GM19455 (cell line): ENCODE measurements at regions not wholly inside any gene's neighbourhood (a gene's known extent, or its start where the extent isn't known, plus 50 kb on each side); places are given as distances from the start of the nearest gene placed in this dataset.
A peak's percentile ranks its signal among the peaks of the same experiment; 100 is the strongest.

Experiments
- ATAC-seq: cut with Tn5 transposase; IDR thresholded peaks from one replicate; pipeline ENCODE4 v1.9.1; 2021; ENCODE audit not compliant: unreplicated experiment

GRCh38 chr21:36532769-36533467 lies 53.0 kb upstream of the CLDN14 start:
- ATAC-seq: no peak

- ATAC-seq: no peak
These were observed 53.5 kb upstream of the CLDN14 start for GRCh38 chr21:36533468-36533848.

- no peak for ATAC-seq
These were observed 54.7 kb upstream of the CLDN14 start for GRCh38 chr21:36534656-36535055.

DNA sequence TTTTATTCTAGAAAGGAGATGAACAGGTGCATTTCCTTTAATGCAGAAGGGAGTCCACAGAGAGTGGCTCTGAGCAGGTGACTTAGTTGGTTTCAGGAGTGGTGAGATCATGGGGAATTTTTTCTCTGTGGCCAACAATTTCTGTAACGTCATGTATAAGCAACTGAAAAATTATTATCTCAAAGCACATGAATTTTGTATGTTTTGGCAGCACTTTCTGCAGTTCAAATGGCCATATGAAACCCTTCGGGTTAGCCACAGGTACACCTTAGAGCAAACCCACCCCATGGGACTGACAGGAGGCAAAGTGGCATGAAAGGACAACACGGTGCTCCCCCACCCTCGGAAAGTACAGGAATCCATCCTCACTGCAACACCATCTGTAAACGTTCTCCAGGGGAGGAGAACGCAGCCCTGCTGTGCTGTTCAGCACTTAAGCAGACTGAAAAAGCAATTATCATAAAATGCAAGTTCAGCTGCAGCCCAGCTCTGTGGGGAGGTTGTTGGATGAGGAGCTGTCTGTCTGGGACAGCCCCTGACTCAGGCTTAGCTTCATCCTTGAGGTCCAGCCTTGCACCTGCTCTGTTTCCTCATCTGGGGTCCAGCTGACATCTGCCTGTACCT lies 55.8 kb upstream of the CLDN14 start:
- peak; percentile 68 for ATAC-seq

- ATAC-seq: no peak
These were observed 58.8 kb upstream of the CLDN14 start for GRCh38 chr21:36538761-36539160.

GRCh38 chr21:36539434-36540150 lies 59.7 kb upstream of the CLDN14 start:
- ATAC-seq: no peak

DNA sequence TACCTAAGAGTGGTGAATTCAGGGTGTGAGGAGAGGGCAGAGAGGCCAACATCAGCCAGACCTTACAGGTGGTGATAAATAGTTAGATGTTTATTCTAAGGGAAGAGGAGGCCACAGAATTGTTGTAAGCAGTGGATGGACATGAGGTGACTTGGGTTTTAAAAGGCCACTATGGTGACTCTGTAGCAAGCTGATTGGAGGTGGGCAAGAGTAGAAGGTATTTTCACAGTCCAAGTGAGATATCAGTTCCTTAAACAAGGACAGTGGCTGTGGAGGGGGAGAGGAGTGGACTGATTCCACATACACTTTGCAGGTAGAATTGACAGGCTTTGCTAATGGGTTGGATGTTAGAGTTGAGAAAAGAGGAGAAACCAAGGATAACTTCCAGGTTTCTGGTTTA lies 60.8 kb upstream of the CLDN14 start:
- no peak for ATAC-seq

DNA sequence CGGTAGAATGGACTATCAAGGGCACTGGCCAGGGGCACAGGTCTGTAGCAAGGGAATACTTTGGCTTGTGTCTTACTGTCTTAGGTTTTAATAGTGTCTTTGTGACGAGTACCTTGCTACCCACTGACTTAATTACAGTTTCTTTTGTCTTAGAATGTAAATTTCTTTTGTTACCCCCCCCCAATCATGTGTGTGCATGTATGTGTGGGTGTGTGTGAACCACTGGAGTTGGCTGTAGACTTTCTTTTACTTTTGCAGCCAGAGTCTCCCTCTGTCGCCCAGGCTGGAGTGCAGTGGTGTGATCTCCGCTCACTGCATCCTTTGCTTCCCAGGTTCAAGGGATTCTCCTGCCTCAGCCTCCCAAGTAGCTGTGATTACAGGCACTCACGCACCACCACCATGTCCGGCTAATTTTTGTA lies 61.8 kb upstream of the CLDN14 start:
- ATAC-seq: no peak

DNA sequence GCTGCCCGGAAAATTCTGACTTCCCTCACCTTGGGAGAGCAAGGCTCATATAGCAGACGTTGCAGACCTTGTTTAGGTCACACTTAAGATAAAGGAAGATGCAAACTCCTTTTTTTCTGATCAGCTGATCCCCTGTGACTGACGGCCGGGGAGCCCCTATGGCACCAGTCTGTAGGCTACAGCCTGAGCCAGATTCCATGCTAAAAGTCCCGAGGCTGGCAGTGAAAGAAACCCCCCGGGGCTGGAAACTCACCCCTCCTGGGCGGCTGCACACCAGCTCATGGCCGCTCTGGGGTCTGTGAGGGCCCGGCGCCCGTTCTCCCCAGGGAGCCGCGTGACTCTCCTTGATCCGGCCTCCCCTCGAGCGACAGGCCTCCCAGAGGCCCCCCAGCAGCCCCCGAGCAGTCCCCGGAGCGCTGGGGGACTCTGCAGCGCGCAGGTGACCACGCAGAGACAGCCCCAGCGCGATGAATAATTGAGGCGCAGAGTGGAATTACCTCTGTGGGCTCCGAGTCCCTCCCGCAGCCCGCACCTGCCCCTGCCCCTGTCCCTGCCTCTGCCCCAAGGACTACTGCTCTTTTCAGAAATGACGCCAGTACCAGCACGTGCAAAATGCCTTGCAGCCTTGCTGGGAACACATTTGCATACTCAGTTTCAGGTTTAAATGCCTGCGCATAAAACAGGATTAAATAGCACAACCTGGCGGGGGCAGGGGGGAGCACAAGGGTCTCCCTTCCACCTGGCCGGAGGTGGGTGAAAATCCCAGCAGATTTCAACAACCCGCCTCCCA lies 62.6 kb upstream of the CLDN14 start:
- ATAC-seq: peak; percentile 72

- ATAC-seq: no peak
These were observed 64.0 kb upstream of the CLDN14 start for GRCh38 chr21:36543924-36544323.

GRCh38 chr21:36544545-36544944 lies 64.6 kb upstream of the CLDN14 start:
- ATAC-seq: no peak

DNA sequence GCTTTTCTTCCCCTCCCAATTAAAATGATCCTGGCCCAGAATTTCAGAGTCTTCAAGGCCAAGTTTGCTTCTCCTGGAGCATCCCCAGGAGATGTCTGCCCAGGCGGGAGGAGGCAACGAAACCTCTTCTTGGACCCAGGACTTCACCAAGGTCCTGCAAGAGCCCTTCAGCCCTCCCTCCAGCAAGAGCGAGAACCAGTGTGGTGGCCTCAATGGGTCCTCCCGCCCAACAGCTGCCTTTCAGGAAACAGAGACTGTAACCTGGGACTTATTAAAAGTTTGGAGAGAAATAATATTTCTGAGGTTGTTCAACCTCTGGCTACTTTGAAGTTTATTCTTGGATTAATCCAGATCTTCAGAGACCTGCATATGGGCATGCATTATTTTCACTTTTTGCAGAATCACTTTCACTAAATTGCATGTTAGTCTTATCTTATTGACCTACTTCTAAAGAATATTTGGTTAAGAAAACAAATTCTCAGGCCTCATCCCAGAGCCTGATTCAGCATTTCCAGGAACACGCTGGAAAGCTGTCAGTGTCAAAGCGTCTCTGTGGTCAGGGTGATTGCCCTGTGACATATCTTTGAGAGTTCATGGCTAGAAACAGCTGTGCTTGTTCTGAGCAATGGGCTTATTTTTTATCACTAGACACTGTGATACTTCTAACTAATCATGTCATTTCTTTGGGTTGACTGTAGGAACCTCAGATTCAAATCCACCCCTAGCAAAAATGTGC lies 66.0 kb upstream of the CLDN14 start:
- no peak for ATAC-seq

GRCh38 chr21:36547464-36547863 lies 67.5 kb upstream of the CLDN14 start:
- ATAC-seq: no peak

DNA sequence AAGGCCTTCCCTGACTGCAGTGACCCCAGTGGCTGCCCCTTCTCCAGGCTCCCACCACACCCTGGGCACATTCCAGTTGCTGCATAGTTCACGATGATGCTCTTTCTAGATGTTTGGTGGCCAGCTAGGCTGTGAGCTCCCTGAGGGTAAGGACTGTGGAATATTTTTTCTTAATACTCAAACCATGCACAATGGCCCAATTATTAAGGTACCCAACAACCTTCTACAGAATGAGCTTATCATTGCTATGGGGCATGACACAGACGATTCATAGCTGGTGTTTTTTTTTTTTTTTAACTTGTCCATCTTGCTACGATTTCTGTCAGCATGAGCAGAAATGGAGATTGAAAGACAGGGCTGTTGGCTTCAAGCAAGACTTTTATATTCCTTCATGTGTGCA lies 68.9 kb upstream of the CLDN14 start:
- no peak for ATAC-seq

GRCh38 chr21:36549470-36549869 lies 69.5 kb upstream of the CLDN14 start:
- ATAC-seq: no peak

GRCh38 chr21:36550761-36551160 lies 70.8 kb upstream of the CLDN14 start:
- no peak for ATAC-seq

DNA sequence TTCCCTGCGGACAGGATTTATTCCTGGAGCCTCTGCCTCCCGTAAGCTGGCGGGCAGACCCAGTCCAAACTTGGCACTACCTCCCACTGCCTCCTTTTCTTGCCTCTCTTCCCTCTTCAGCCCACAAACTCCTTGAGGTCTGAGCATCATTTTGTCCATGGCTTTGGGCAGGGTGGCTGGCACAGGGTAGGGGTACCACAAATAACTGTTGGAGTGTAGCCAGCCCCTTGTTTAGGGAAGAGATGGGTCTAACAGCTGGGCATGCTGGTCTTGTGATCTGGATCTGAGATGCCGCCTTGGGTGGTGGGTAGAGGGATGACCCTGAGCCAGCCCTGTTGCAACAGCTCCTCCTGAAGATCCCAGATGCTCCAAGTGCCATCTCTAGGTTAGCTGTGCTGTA lies 71.4 kb upstream of the CLDN14 start:
- ATAC-seq: no peak

DNA sequence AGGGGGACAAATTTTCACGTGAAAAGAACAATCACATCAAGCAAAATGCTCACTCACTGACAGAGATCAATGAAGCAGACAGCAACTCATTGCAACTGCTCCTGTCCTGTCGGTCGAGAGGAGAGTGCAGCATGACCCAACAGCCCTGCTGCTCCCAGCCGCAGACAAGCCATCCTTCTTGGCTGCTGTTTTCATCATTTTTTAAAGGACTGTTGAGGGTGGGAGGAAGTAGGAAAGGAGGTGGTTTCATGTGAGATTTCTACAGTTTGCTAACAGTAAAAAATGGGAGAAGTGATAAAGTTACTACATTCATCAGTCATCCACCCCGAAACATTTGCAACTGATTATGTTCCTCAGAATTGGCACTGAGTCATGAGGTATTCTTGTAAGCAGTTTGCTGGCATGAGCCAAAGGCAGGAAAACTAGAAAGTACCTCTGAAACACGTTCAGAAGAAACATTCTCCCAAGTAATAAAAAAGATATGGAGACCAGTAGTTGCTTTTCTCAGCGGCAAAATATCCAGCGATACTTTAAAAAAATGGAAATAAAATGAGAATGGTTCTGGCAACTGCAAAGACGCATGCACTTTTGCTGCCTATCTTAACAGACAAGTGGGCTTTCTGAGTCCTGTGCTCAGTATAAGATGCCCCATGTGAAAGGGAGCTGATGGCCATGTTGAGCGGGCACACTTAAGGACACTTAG lies 72.0 kb upstream of the CLDN14 start:
- ATAC-seq: no peak

GRCh38 chr21:36552434-36552785 lies 72.5 kb upstream of the CLDN14 start:
- ATAC-seq: no peak

- no peak for ATAC-seq
These were observed 73.5 kb upstream of the CLDN14 start for GRCh38 chr21:36553406-36553805.
